ENCODE measurements at regions not wholly inside any gene's neighbourhood (a gene's known extent, or its start where the extent isn't known, plus 50 kb on each side); places are given as distances from the start of the nearest gene placed in this dataset.

- TF ChIP-seq CTCF (IDR thresholded peaks at IDR 0.05; ENCODE audit: low read depth, low read length, missing input control) = no peak
- TF ChIP-seq, protein P1, sequence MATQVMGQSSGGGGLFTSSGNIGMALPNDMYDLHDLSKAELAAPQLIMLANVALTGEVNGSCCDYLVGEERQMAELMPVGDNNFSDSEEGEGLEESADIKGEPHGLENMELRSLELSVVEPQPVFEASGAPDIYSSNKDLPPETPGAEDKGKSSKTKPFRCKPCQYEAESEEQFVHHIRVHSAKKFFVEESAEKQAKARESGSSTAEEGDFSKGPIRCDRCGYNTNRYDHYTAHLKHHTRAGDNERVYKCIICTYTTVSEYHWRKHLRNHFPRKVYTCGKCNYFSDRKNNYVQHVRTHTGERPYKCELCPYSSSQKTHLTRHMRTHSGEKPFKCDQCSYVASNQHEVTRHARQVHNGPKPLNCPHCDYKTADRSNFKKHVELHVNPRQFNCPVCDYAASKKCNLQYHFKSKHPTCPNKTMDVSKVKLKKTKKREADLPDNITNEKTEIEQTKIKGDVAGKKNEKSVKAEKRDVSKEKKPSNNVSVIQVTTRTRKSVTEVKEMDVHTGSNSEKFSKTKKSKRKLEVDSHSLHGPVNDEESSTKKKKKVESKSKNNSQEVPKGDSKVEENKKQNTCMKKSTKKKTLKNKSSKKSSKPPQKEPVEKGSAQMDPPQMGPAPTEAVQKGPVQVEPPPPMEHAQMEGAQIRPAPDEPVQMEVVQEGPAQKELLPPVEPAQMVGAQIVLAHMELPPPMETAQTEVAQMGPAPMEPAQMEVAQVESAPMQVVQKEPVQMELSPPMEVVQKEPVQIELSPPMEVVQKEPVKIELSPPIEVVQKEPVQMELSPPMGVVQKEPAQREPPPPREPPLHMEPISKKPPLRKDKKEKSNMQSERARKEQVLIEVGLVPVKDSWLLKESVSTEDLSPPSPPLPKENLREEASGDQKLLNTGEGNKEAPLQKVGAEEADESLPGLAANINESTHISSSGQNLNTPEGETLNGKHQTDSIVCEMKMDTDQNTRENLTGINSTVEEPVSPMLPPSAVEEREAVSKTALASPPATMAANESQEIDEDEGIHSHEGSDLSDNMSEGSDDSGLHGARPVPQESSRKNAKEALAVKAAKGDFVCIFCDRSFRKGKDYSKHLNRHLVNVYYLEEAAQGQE (IDR thresholded peaks at IDR 0.05) = no peak
- TF ChIP-seq MAX (IDR thresholded peaks at IDR 0.05) = no peak
- no peak for TF ChIP-seq YY1 (IDR thresholded peaks at IDR 0.05)
- no peak for TF ChIP-seq RAD21 (IDR thresholded peaks at IDR 0.05)
- TF ChIP-seq TAF1 (conservative IDR thresholded peaks at IDR 0.05) = no peak
- no peak for TF ChIP-seq SP1 (IDR thresholded peaks at IDR 0.05)
- no peak for TF ChIP-seq HNF4G (IDR thresholded peaks at IDR 0.05)
- TF ChIP-seq EGR1 (IDR thresholded peaks at IDR 0.05; ENCODE audit: low read depth in 2 of 2) = no peak
These were observed 1105.5 kb upstream of the SPRY2 start for GRCh38 chr13:81446441-81446840.
